Testis (tissue), 2 donors: ENCODE measurements at regions not wholly inside any gene's neighbourhood (a gene's known extent, or its start where the extent isn't known, plus 50 kb on each side); places are given as distances from the start of the nearest gene placed in this dataset.

Source experiments
- POLR2A ChIP-seq: fragments of 450-650 bp; IDR thresholded peaks from one replicate; pipeline ENCODE4 v1.6.1; 2017; ENCODE audit warnings: antibody characterized with exemption, mild to moderate bottlenecking, moderate library complexity
- TF ChIP-seq, protein P1 (sequence below), 3 experiments: fragments of 450-650 bp in 2 of 3; fragments of 200-600 bp in 1 of 3; sonication (generic) in 1 of 3; IDR thresholded peaks; one replicate each; pipeline ENCODE4 v1.5.1; 2016 to 2019; ENCODE audit warnings: antibody characterized with exemption in 3 of 3, mild to moderate bottlenecking in 2 of 3, moderate library complexity in 1 of 3

DNA sequence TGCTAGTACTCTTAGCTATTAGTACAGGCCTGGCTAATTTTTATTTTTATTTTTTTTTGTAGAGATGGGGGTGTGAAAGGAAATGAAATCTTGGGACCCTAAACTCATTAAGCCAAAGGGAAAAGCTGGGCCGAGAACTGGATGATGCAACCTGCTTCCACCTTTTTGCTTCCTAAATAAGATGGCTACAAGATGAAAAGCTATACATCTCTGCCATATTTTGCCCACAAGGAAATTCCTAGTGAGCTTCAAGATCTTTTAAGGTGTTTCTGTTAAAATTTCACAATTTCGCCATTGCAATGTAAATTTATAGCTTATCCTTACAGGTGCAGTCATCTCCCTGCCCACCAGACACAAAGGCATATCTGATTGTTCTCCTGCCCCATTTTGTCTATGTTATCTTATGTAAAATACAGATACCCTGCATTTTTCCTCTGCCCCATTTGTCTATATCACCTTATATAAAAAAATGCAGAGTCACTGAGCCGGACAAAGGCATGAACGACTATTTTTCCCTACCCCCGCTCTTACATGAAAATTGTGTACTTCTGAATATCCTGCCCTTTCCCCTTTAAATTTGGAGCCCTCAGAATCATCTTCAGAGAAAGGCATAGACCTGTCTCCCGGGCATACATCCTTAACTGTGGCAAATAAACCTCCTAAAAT, 112.0 kb upstream of the SLC38A2 start:
- TF ChIP-seq, protein P1, sequence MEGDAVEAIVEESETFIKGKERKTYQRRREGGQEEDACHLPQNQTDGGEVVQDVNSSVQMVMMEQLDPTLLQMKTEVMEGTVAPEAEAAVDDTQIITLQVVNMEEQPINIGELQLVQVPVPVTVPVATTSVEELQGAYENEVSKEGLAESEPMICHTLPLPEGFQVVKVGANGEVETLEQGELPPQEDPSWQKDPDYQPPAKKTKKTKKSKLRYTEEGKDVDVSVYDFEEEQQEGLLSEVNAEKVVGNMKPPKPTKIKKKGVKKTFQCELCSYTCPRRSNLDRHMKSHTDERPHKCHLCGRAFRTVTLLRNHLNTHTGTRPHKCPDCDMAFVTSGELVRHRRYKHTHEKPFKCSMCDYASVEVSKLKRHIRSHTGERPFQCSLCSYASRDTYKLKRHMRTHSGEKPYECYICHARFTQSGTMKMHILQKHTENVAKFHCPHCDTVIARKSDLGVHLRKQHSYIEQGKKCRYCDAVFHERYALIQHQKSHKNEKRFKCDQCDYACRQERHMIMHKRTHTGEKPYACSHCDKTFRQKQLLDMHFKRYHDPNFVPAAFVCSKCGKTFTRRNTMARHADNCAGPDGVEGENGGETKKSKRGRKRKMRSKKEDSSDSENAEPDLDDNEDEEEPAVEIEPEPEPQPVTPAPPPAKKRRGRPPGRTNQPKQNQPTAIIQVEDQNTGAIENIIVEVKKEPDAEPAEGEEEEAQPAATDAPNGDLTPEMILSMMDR (IDR thresholded peaks at IDR 0.05): no peak
- no peak for TF ChIP-seq POLR2A
